ENCODE measurements at regions not wholly inside any gene's neighbourhood (a gene's known extent, or its start where the extent isn't known, plus 50 kb on each side); places are given as distances from the start of the nearest gene placed in this dataset.
A peak's percentile ranks its signal among the peaks of the same experiment; 100 is the strongest.
"Not testable (repeated sequence)": the region's sequence is repeated elsewhere in the genome, so short reads cannot be mapped to it uniquely, and the experiment has no call there.

GRCh38 chr5:125487652-125488051 is 741.2 kb upstream of the ZNF608 start:
- not testable (repeated sequence) for DNase-seq

GRCh38 chr5:125489146-125489545 is 742.7 kb upstream of the ZNF608 start:
- no peak for DNase-seq

DNA sequence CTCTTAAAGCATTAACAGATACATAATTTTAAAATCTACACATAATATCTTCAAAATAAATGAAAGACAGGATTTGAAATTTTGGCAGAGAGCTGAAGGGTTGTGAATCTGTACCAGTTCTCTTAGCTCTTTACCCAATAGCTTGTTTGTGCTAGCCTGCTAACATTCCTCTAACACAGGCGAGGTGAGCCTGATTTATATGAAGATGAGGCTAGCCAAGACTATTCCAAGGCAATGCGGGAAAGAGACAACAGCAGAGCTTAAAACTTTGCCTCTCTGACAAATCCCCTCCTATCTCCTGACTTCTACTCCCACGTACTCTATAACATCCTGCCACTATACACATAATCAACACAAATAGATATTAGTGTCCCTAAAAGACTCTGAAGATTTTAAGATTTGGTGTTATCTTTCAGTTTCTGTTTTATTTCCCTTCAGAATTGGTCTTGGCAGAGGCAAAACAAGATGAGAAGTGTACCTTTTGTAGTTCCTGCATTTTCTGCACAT is 745.6 kb upstream of the ZNF608 start:
- DNase-seq, result no peak

DNA sequence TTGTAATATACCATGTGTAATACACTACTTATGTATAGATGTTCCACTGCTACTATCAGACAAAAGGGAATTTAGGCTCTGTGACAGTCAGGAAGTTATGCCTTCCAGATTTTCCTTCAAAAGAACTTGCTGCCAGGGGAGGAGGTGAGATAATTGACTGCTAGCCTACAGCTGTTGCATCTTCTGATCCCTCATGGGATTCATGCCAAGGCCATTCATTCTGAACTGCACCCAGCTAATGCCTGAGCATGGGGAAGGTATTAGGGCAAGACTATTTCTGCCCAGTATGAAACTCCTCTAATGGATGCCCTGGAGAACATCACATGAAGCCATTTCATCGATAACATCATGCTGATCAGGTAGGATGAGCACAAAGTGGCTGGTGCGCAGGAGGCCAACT is 746.5 kb upstream of the ZNF608 start:
- DNase-seq, result no peak

DNA sequence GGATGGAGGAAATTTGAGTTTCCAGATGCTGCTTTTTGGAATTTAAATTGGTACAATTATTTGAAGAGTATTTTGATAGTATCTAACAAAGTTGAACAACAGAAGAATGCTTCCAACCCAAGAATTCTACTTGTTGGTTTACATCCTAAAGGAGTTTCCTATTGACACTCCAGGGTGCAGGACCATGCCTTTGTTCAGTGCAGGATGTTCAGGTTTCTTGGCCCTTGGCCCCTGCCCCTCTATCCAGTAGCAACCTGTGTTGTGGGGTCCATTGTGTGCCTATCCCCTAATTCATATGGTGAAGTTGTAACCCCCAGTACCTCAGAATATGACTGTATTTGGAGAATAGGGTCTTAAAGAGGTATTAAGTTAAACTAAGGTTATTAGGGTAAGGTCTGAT is 750.0 kb upstream of the ZNF608 start:
- no peak for DNase-seq

GRCh38 chr5:125497651-125498050 is 751.2 kb upstream of the ZNF608 start:
- no peak for DNase-seq

DNA sequence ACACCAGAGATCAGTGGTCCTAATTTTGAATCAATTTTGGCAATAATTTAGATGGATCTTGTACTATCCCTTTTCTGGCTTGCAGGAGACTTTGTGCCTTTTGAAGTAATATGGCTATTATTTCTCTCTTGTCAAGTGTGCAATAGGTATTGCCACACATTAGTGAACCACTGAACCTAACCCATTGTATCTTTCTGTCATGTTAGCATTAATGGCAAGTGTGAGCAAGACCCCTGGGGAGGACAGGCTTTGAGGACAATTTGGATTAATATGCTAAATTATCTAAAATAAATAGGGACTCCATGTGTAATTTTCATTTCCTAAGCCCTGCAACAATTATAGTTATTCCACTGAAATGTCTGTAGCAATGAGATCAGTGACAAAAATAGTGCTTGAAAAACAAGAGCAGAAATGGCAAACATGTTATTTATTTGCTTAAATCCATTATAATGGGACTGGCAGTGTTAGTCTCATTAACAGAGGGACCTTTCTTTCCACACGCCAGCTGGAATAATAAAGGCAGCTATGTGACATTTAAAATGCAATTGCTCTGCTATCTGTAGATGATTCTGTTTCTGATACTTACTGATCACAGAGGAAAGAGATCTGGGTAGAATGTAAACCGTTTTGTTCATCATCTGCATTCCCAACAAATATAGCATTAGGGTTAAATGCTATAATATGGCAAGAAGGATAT is 753.3 kb upstream of the ZNF608 start:
- peak; percentile 51 to 65 for DNase-seq

GRCh38 chr5:125501396-125501795 is 755.0 kb upstream of the ZNF608 start:
- no peak for DNase-seq

- DNase-seq, result no peak
Observed at GRCh38 chr5:125503946-125504345, 757.5 kb upstream of the ZNF608 start.

DNA sequence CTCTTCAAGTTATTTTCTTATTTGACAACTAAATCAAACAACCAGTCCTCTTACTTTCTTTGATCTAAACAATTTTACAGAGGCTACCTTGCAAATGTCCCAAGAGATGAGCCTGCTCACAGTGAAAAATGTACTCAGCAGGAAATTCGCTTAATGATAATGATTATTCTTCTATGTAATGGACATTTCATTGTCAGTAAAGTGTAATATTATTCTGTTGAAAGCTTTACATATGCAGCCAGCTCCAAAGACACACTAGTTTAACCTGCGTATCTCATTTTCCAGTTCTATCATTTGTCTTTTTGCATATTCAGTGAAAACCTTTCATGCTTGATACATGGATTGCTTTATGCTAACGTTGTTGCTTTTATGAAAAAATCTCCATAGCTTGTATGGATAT is 758.7 kb upstream of the ZNF608 start:
- DNase-seq, result no peak

DNA sequence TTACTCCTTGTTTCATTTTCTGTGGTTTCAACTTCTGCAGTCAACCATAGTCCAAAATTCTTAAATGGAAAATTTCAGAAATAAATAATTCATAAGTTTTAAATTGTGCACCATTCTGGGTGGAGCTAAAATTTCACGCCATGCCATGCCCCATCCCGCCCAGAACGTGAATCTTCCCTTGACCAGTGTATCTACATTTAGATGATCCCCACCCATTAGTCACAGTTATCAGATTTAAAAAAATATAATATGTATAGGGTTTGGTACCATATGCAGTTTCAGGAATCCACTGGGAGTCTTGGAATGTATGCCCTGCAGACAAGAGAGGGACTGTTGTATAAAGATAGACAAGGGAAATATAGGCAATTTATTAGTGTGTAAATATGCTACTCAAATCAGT is 759.7 kb upstream of the ZNF608 start:
- DNase-seq, result no peak

DNA sequence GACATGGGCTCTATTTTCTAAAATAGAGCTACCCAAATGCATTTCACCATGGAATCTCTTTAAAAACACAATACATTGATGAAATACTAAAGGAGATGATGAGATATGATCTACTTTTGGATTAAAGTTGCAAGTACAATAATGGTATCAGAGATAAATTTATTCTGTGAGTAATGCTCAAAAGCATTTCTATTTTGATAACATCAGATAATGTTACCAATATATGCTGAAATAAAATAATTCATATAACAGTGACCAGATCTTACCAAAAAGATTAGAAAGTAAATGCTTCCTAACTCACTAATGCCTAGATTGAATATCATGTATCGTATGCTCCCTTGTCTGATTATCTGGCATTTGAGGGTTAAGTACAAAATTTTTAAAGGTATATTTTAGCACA is 761.8 kb upstream of the ZNF608 start:
- DNase-seq, result no peak

- DNase-seq, result no peak
Observed at GRCh38 chr5:125510651-125511050, 764.2 kb upstream of the ZNF608 start.

- no peak for DNase-seq
Observed at GRCh38 chr5:125517973-125518550, 771.6 kb upstream of the ZNF608 start.

DNA sequence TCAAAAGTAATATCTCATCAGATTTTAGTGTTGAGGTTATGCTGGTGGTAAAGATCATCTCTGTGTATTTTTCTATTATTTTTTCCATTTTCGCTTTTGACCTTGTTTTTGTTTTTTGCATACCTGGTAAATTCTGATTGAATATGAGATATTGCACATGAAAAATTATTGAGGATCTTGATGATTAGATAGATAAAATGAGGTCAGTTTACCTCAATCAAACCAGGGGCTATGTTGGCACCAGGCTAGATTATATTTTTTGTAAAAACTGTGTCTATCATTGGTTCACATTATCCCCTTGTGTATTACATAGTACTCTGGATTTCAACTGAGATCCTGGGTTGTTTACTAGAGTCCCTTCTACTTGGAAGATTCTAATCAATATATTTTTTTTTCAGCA is 774.9 kb upstream of the ZNF608 start:
- DNase-seq, result no peak

DNA sequence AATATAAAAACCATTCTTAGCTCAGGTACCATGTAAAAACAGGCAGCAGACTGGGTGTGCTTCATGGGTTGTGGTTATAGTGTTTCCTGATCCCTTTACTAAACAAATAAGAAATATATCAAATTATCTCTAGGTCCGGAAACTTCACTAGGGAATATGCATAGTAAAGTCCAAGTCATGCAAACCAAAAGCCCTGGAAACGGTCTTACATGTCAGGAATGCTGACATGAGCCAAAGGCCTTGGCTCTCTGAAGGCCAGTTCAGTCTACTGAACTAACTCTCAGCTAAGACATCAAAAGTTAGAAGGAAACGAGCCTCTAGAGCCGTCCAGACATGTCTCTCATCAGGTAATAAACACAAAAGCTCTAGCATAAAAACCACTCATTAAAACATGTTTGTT is 778.9 kb upstream of the ZNF608 start:
- no peak for DNase-seq

DNA sequence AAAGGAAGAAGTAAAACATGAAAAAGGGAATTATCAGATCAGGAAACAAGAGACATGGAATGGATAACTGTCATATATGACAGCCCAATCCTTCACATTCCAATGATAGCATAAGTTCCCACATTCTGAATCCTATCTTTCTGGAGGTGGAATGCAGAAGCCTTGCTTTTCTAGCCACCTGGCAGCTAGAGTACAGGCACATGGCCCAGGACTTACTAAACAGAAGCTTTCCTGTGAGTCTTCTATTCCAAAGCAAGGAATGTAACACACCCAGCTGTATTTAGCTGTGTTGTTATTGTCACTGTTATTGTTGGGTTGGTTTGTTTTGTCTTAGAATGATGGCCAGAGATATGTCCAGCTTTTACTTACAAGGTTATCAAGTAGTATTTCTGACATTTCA is 780.5 kb upstream of the ZNF608 start:
- no peak for DNase-seq

GRCh38 chr5:125528881-125529280 is 782.4 kb upstream of the ZNF608 start:
- no peak for DNase-seq

DNA sequence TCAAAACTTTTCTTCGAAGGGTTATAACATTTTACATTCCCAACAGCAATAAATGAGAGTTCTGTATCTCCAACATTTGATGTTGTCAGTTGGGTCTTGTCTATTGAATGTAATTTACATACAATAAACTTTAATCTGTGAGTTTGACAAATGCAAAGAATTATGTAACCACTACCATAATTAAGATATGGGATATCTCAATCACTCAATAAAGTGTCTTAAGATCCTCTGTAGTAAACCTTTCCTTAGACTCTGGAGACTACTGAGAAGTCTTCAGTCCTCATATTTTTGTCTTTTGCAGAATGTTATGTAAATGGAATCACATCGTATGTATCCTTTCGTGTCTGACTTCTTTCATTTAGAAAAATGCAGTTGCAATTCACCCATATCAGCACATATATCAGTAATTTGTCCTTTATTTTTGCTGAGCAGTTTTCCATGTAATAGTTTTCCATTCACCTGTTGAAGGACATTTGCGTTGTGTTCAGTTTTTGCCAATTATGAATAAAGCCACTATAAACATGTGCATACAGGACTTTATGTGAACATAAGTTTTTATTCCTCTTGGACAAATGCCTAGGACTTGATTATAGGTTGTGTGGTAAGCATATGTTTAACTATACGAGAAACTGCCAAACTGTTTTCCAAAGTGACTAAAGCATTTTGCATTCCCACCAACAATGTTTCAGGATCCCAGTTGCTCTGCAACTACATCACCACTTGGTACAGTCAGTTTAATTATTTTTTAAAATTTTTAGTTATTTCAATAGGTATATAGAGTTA is 784.6 kb upstream of the ZNF608 start:
- DNase-seq, result peak in 1 of 2 experiments; percentile 6

GRCh38 chr5:125536095-125536494 is 789.7 kb upstream of the ZNF608 start:
- no peak for DNase-seq

GRCh38 chr5:125536582-125536981 is 790.1 kb upstream of the ZNF608 start:
- DNase-seq, result no peak

DNA sequence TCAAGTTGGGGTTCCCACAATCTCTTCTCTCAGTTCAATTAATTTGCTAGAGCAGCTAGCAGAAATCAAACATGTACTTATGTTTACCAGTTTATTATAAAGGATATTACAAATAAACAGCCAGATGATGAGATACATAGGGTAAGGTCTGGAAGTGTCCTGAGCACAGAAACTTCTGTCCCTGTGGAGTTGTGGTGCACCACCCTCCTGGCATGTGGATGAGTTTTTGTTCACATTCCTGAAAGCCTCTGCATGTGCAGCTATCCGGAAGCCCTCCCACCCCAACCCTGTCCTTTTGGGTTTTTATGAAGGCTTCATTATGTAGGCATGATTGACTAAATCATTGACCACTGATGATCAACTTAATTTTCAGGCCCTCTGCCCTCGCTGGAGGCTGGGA is 791.2 kb upstream of the ZNF608 start:
- no peak for DNase-seq

- no peak for DNase-seq
Observed at GRCh38 chr5:125538469-125538868, 792.0 kb upstream of the ZNF608 start.

DNA sequence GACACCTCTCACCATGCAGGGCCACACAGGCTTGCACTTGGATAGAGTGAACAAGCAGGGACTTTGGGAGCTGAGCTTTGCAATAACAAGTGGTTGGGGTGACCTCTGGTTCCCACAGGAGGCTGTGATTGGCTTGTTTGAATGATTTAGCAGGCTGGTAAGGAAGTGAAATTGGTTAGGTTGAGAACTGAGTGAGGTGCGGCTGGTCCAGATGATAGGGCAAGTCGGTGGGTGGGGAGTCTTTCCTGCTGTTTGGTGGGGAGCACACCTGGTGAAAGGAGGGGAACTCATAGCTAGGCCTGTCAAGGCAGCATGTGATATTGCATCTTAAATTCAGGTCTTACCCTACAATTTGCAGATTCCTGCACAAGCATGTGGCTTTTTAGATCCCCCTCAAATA is 794.6 kb upstream of the ZNF608 start:
- no peak for DNase-seq

All from NCI-H1930 (cell line).